WTC11 (cell line): ENCODE measurements at regions not wholly inside any gene's neighbourhood (a gene's known extent, or its start where the extent isn't known, plus 50 kb on each side); places are given as distances from the start of the nearest gene placed in this dataset.

Experiments
- ATAC-seq: fragments of 200-7000 bp; cut with Tn5 transposase; 2 replicates; pipeline ENCODE4 v1.10.0; 2021; ENCODE audit warnings: mild to moderate bottlenecking, moderate library complexity
- CTCF ChIA-PET: fragments of 300-600 bp; sonication (Branson Sonifier 250); formaldehyde crosslinking; loops from one replicate; lab custom pipeline; 2021; ENCODE audit warnings: antibody characterized with exemption; lab: Charles Lee
- POLR2A ChIA-PET: fragments of 350-600 bp; sonication (Branson Sonifier 250); formaldehyde crosslinking; loops from one replicate; lab custom pipeline; 2021; ENCODE audit warnings: antibody characterized with exemption; lab: Charles Lee
- DNase-seq: peaks from one replicate; pipeline ENCODE4 v3.0.0; 2021; ENCODE audit warnings: low spot score
- H3K27ac Mint-ChIP-seq: 2 replicates; pipeline ENCODE4 v1.8.0; 2021; ENCODE audit warnings: mixed read lengths
- H3K27me3 Mint-ChIP-seq: 2 replicates; pipeline ENCODE4 v1.8.0; 2021; ENCODE audit warnings: low read depth, mild to moderate bottlenecking, moderate library complexity, mixed read lengths
- H3K36me3 Mint-ChIP-seq: 2 replicates; pipeline ENCODE4 v1.8.0; 2021; ENCODE audit warnings: mixed read lengths
- H3K4me1 Mint-ChIP-seq: 2 replicates; pipeline ENCODE4 v1.8.0; 2022; ENCODE audit warnings: mixed read lengths
- H3K4me3 Mint-ChIP-seq: 2 replicates; pipeline ENCODE4 v1.8.0; 2021; ENCODE audit warnings: mild to moderate bottlenecking, moderate library complexity, mixed read lengths
- H3K9me3 Mint-ChIP-seq: 2 replicates; pipeline ENCODE4 v1.8.0; 2021; ENCODE audit warnings: mixed read lengths
- AR ChIP-seq: fragments of 250-450 bp; sonication (Bioruptor Pico); IDR thresholded peaks from 2 replicates; pipeline ENCODE4 v1.9.0; 2021; ENCODE audit warnings: mild to moderate bottlenecking
- ARID4B ChIP-seq: sonication (generic); formaldehyde crosslinking; IDR thresholded peaks from 2 replicates; pipeline ENCODE4 v1.8.0; 2023; ENCODE audit warnings: missing genetic modification reagents, mild to moderate bottlenecking, borderline replicate concordance
- CDX4 ChIP-seq: fragments of 250-450 bp; sonication (Bioruptor Pico); IDR thresholded peaks from 2 replicates; pipeline ENCODE4 v1.9.0; 2021; ENCODE audit warnings: moderate library complexity, mild to moderate bottlenecking, inconsistent platforms, borderline replicate concordance
- CREM ChIP-seq: sonication (generic); formaldehyde crosslinking; IDR thresholded peaks from 2 replicates; pipeline ENCODE4 v1.8.1; 2022; ENCODE audit warnings: mild to moderate bottlenecking, missing genetic modification reagents, moderate library complexity
- CTCF ChIP-seq: fragments of 200-600 bp; IDR thresholded peaks from 2 replicates; pipeline ENCODE4 v1.8.0; 2022; ENCODE audit warnings: antibody characterized with exemption
- FOXK1 ChIP-seq: sonication (generic); formaldehyde crosslinking; IDR thresholded peaks from 2 replicates; pipeline ENCODE4 v1.8.0; 2022; ENCODE audit warnings: mild to moderate bottlenecking, moderate library complexity, missing genetic modification reagents
- HMGA2 ChIP-seq: fragments of 250-450 bp; sonication (Bioruptor Pico); IDR thresholded peaks from 2 replicates; pipeline ENCODE4 v1.4.0; 2021; ENCODE audit warnings: mild to moderate bottlenecking, moderate library complexity
- HMGXB4 ChIP-seq: sonication (generic); formaldehyde crosslinking; IDR thresholded peaks from 2 replicates; pipeline ENCODE4 v1.8.1; 2023; ENCODE audit warnings: mild to moderate bottlenecking, moderate library complexity, missing genetic modification reagents
- IRF1 ChIP-seq: sonication (generic); formaldehyde crosslinking; IDR thresholded peaks from 2 replicates; pipeline ENCODE4 v1.8.0; 2023; ENCODE audit warnings: missing genetic modification reagents
- MLX ChIP-seq: sonication (generic); formaldehyde crosslinking; IDR thresholded peaks from 2 replicates; pipeline ENCODE4 v1.8.1; 2023; ENCODE audit warnings: mild to moderate bottlenecking, missing genetic modification reagents, moderate library complexity
- NFATC4 ChIP-seq: fragments of 250-450 bp; sonication (Bioruptor Pico); IDR thresholded peaks from 2 replicates; pipeline ENCODE4 v1.9.0; 2021; ENCODE audit warnings: mild to moderate bottlenecking
- OVOL2 ChIP-seq: fragments of 250-450 bp; sonication (Bioruptor Pico); IDR thresholded peaks from 2 replicates; pipeline ENCODE4 v1.9.0; 2021; ENCODE audit warnings: mild to moderate bottlenecking, borderline replicate concordance
- SOX15 ChIP-seq: fragments of 250-450 bp; sonication (Bioruptor Pico); IDR thresholded peaks from 2 replicates; pipeline ENCODE4 v1.9.0; 2021; ENCODE audit warnings: mild to moderate bottlenecking
- ZNF138 ChIP-seq: sonication (generic); formaldehyde crosslinking; conservative IDR thresholded peaks from 2 replicates; pipeline ENCODE4 v1.8.1; 2022; ENCODE audit warnings: mild to moderate bottlenecking, moderate library complexity, missing genetic modification reagents
- ZNF219 ChIP-seq: sonication (generic); formaldehyde crosslinking; IDR thresholded peaks from 2 replicates; pipeline ENCODE4 v1.8.0; 2023; ENCODE audit warnings: missing genetic modification reagents, mild to moderate bottlenecking, borderline replicate concordance
- ZNF317 ChIP-seq: sonication (generic); formaldehyde crosslinking; IDR thresholded peaks from 2 replicates; pipeline ENCODE4 v1.8.1; 2023; ENCODE audit warnings: low read depth, mild to moderate bottlenecking, moderate library complexity, missing genetic modification reagents, borderline replicate concordance
- ZSCAN18 ChIP-seq: fragments of 250-450 bp; sonication (Bioruptor Pico); IDR thresholded peaks from 2 replicates; pipeline ENCODE4 v2.1.2; 2022; ENCODE audit warnings: mild to moderate bottlenecking, moderate library complexity

- DNase-seq = no peak
- H3K9me3 Mint-ChIP-seq = no peaks in the 10 kb centered on the region
- TF ChIP-seq CTCF = no peak
- TF ChIP-seq, all 79 proteins: peak for 0
- Mint-ChIP-seq H3K4me3 (no peak overlapping the region), H3K27me3 (no peaks in the 10 kb centered on the region; the same call in 1 of the 2 replicates), H3K27ac (no peak overlapping the region), H3K36me3 (no peaks in the 10 kb centered on the region), H3K4me1 (no peaks in the 10 kb centered on the region)
- ChIA-PET CTCF (no interaction called here), POLR2A (no interaction called here)
- no peak for ATAC-seq
Observed at GRCh38 chr2:217116610-217117009, 256.7 kb upstream of the TNP1 start.

- ChIA-PET POLR2A (no interaction called here), CTCF (no interaction called here)
- DNase-seq = no peak
- no peak for ATAC-seq
- TF ChIP-seq AR (CRISPR knock-in tag) (no peak), IRF1 (CRISPR knock-in tag) (no peak), ZNF219 (CRISPR knock-in tag) (no peak), ZNF317 (CRISPR knock-in tag) (no peak), ZNF138 (CRISPR knock-in tag) (no peak), HMGXB4 (CRISPR knock-in tag) (no peak), HMGA2 (CRISPR knock-in tag) (no peak), MLX (CRISPR knock-in tag) (no peak), OVOL2 (no peak), ZSCAN18 (CRISPR knock-in tag) (no peak), SOX15 (CRISPR knock-in tag) (no peak), CDX4 (CRISPR knock-in tag) (no peak), CREM (CRISPR knock-in tag) (no peak), FOXK1 (CRISPR knock-in tag) (no peak), NFATC4 (CRISPR knock-in tag) (no peak), CTCF (no peak), ARID4B (CRISPR knock-in tag) (no peak)
- Mint-ChIP-seq H3K4me1 (no peaks in the 10 kb centered on the region), H3K27me3 (no peaks in the 10 kb centered on the region; the same call in 1 of the 2 replicates), H3K9me3 (peaks cover 4% of the 10 kb centered on the region), H3K27ac (no peak overlapping the region), H3K36me3 (no peaks in the 10 kb centered on the region), H3K4me3 (no peak overlapping the region)
Observed at GRCh38 chr2:217114117-217114516, 254.3 kb upstream of the TNP1 start.
